ENCODE measurements at regions not wholly inside any gene's neighbourhood (a gene's known extent, or its start where the extent isn't known, plus 50 kb on each side); places are given as distances from the start of the nearest gene placed in this dataset.

DNA sequence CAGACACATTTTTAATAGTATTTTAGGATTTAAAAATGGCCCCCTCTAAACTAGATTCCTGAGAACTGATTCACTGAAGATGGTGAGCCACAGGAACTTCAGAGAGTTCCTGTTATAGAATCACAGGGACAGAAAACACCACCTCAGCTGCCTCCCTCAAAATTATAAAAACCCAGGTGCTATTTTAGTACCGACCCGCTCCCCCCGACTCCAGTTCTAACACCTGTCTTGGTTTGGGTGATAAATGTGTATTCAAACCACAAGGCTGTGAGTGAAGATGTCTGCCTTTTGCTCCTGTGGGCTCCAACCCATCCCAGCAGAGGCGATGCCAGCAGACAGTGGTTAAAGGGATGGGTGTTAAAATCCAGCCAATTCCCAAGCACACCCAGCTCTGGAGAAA is 127.4 kb upstream of the LY86 start:
- H3K79me2 ChIP-seq (ENCODE audit: control insufficient read depth, insufficient read depth, low read length), result no peaks in the 10 kb centered on the region
- no peak overlapping the region for H3K27ac ChIP-seq (ENCODE audit: insufficient read depth, low read depth, low read length)
- H3K36me3 ChIP-seq (ENCODE audit: control insufficient read depth in 2 of 2, extremely low read depth in 1 of 2, insufficient read depth in 2 of 2, low read length in 2 of 2), result no peaks in the 10 kb centered on the region
- H3K4me2 ChIP-seq (ENCODE audit: insufficient read depth, low read length), result no peak overlapping the region
- no peak for FAIRE-seq
- no peak for DNase-seq (ENCODE audit: low read depth, low spot score)
- H3K27me3 ChIP-seq (ENCODE audit: control insufficient read depth in 2 of 2, insufficient read depth in 2 of 2, low read length in 2 of 2), result no peaks in the 10 kb centered on the region
- no peaks in the 10 kb centered on the region for H3K9me3 ChIP-seq (replicated peaks; ENCODE audit: control insufficient read depth, insufficient read depth, low read length)
- no peaks in the 10 kb centered on the region for H3K9me1 ChIP-seq (replicated peaks; ENCODE audit: control insufficient read depth, extremely low read depth, insufficient read depth, low read length)
- no peaks in the 10 kb centered on the region for H4K20me1 ChIP-seq (replicated peaks; ENCODE audit: control insufficient read depth, extremely low read depth, insufficient read depth, low read length)
- dilution Hi-C loops (cut with MboI; ENCODE audit: extremely low pct_ligation_motif_present, low sequenced_read_pairs), result no loop called here
- no peaks in the 10 kb centered on the region for H3K4me1 ChIP-seq (ENCODE audit: control insufficient read depth, extremely low read depth, insufficient read depth, low read length)
- intact Hi-C loops (cut with micrococcal nuclease), result no loop called here
- H3K9ac ChIP-seq (replicated peaks; ENCODE audit: extremely low read depth, insufficient read depth, low read length), result no peak overlapping the region
- BruUV-seq (replicated peaks), result no TSS peak
- ChIA-PET CTCF (no interaction called here), POLR2A (no interaction called here)
- H2AFZ ChIP-seq (ENCODE audit: low read depth, low read length), result no peak overlapping the region
- H3K4me3 ChIP-seq (replicated peaks in 1 of 3; ENCODE audit: insufficient read depth in 1 of 3, low read depth in 1 of 3, low read length in 3 of 3), result no peak overlapping the region
- TF ChIP-seq JUN (IDR thresholded peaks at IDR 0.05; ENCODE audit: borderline replicate concordance, insufficient read depth, insufficient read length, low read depth), result no peak
- no peak for TF ChIP-seq MYC (IDR thresholded peaks at IDR 0.05; ENCODE audit: low read depth, low read length)
- TF ChIP-seq, protein P1, sequence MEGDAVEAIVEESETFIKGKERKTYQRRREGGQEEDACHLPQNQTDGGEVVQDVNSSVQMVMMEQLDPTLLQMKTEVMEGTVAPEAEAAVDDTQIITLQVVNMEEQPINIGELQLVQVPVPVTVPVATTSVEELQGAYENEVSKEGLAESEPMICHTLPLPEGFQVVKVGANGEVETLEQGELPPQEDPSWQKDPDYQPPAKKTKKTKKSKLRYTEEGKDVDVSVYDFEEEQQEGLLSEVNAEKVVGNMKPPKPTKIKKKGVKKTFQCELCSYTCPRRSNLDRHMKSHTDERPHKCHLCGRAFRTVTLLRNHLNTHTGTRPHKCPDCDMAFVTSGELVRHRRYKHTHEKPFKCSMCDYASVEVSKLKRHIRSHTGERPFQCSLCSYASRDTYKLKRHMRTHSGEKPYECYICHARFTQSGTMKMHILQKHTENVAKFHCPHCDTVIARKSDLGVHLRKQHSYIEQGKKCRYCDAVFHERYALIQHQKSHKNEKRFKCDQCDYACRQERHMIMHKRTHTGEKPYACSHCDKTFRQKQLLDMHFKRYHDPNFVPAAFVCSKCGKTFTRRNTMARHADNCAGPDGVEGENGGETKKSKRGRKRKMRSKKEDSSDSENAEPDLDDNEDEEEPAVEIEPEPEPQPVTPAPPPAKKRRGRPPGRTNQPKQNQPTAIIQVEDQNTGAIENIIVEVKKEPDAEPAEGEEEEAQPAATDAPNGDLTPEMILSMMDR (IDR thresholded peaks at IDR 0.05; ENCODE audit: extremely low read depth in 1 of 2, insufficient read depth in 1 of 2, low read depth in 1 of 2, low read length in 2 of 2), result no peak
- no peak for TF ChIP-seq POLR2AphosphoS5 (IDR thresholded peaks at IDR 0.05; ENCODE audit: insufficient read depth, low read depth, low read length)
- no peak for TF ChIP-seq GATA2 (IDR thresholded peaks at IDR 0.05; ENCODE audit: insufficient read depth, insufficient read length, low read depth, low read length)
- no peak for TF ChIP-seq EZH2 (IDR thresholded peaks at IDR 0.05; ENCODE audit: borderline replicate concordance, low read depth, low read length, severe bottlenecking)
- no peak for TF ChIP-seq FOS (IDR thresholded peaks at IDR 0.05; ENCODE audit: borderline replicate concordance, insufficient read depth, low read length)
- no peak for TF ChIP-seq POLR2A (IDR thresholded peaks at IDR 0.05; ENCODE audit: low read depth, low read length)
- TF ChIP-seq MAX (IDR thresholded peaks at IDR 0.05; ENCODE audit: insufficient read depth, insufficient read length), result no peak

Measured in endothelial cell of umbilical vein (primary cell).